GM19238 (cell line): ENCODE measurements at regions not wholly inside any gene's neighbourhood (a gene's known extent, or its start where the extent isn't known, plus 50 kb on each side); places are given as distances from the start of the nearest gene placed in this dataset.
"Not testable (repeated sequence)": the region's sequence is repeated elsewhere in the genome, so short reads cannot be mapped to it uniquely, and the experiment has no call there.

Experiments used
- DNase-seq: peaks from one replicate; pipeline ENCODE4 v3.0.0; 2011; ENCODE audit warnings: low spot score; ENCODE audit not compliant: insufficient read length

GRCh38 chr6:6748001-6748400, 159.5 kb downstream of the LY86 start:
- DNase-seq, result no peak

GRCh38 chr6:6749702-6750491, 161.4 kb downstream of the LY86 start:
- DNase-seq, result no peak

GRCh38 chr6:6750594-6751265, 162.2 kb downstream of the LY86 start:
- DNase-seq, result no peak

GRCh38 chr6:6751266-6751596, 162.7 kb downstream of the LY86 start:
- no peak for DNase-seq

GRCh38 chr6:6751619-6752023, 163.1 kb downstream of the LY86 start:
- no peak for DNase-seq

- no peak for DNase-seq
Measured at GRCh38 chr6:6752129-6752528, 163.6 kb downstream of the LY86 start.

- DNase-seq, result no peak
Measured at GRCh38 chr6:6753301-6753700, 164.8 kb downstream of the LY86 start.

GRCh38 chr6:6756526-6756925, 168.0 kb downstream of the LY86 start:
- no peak for DNase-seq

GRCh38 chr6:6758546-6758914, 170.0 kb downstream of the LY86 start:
- DNase-seq, result no peak

- peak; percentile 67 for DNase-seq
Measured at GRCh38 chr6:6758915-6759654, 170.6 kb downstream of the LY86 start.

- DNase-seq, result no peak
Measured at GRCh38 chr6:6760002-6760401, 171.5 kb downstream of the LY86 start.

- DNase-seq, result not testable (repeated sequence)
Measured at GRCh38 chr6:6762566-6762965, 174.0 kb downstream of the LY86 start.

GRCh38 chr6:6764764-6765434, 176.4 kb downstream of the LY86 start:
- DNase-seq, result no peak

- DNase-seq, result no peak
Measured at GRCh38 chr6:6766230-6766905, 177.8 kb downstream of the LY86 start.

GRCh38 chr6:6769466-6769865, 180.9 kb downstream of the LY86 start:
- no peak for DNase-seq

GRCh38 chr6:6771224-6771945, 182.9 kb downstream of the LY86 start:
- DNase-seq, result no peak

GRCh38 chr6:6771964-6772363, 183.4 kb downstream of the LY86 start:
- DNase-seq, result no peak

GRCh38 chr6:6772751-6773150, 184.2 kb downstream of the LY86 start:
- DNase-seq, result no peak

- no peak for DNase-seq
Measured at GRCh38 chr6:6775074-6775473, 186.6 kb downstream of the LY86 start.

GRCh38 chr6:6780231-6780630, 191.7 kb downstream of the LY86 start:
- no peak for DNase-seq
